ENCODE measurements at regions not wholly inside any gene's neighbourhood (a gene's known extent, or its start where the extent isn't known, plus 50 kb on each side); places are given as distances from the start of the nearest gene placed in this dataset.

GRCh38 chr6:95071464-95071863, 505.9 kb upstream of the MANEA start:
- no peak for DNase-seq (ENCODE audit: low spot score in 2 of 2)
- no peak for TF ChIP-seq CTCF (IDR thresholded peaks at IDR 0.05)
- no peak for TF ChIP-seq POLR2A (IDR thresholded peaks at IDR 0.05)
- 82 to 84% methylated on average over 3 of the region's 3 CpGs for WGBS, 2 donors
- no peak overlapping the region for H3K4me3 ChIP-seq (ENCODE audit: low read depth, poor library complexity, severe bottlenecking)
- intact Hi-C loops (cut with DNase I; ENCODE audit: low total_unique reads) = no loop called here

DNA sequence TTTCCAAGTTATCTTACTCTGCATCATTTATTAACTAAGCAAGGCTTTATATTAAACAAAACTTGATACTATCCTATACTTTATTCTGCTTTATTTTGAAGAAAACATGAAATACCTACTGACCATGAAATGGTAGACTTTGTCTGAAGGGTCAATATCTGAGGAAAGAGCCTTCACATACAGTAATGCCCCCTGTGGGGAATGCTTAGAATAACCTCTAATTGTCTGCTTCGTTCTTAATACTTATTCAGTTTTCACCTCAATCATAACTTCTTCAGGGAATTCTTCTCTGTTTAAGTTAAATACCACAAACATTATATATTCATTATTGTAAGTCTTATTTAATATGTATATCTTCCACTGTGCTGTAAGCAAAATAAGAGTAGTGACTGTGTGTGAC, 498.9 kb upstream of the MANEA start:
- no peak for TF ChIP-seq CTCF (IDR thresholded peaks at IDR 0.05)
- TF ChIP-seq POLR2A (IDR thresholded peaks at IDR 0.05) = no peak
- no peak overlapping the region for H3K4me3 ChIP-seq (ENCODE audit: low read depth, poor library complexity, severe bottlenecking)
- DNase-seq (ENCODE audit: low spot score in 2 of 2) = no peak
- 47 to 66% methylated on average over 1 of the region's 1 CpG for WGBS, 2 donors
- intact Hi-C loops (cut with DNase I; ENCODE audit: low total_unique reads) = no loop called here

DNA sequence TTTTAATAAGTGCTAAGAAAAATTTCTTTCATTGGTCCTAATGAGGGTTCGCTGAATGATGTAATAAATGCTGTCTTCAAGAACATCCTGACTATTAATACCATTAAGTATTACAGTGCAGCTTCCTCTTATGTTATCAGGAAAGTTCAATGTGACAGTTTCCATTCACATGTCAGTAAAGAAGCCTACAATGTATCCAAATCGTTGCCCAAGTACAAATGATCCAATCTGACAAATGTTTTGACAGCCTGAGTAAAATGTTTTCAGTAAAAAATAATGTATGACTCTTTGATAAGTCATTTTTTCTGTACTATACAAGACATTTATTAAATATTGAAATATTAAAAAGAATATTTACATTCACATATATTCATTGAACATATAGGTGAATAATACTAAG, 496.1 kb upstream of the MANEA start:
- no peak for DNase-seq (ENCODE audit: low spot score in 2 of 2)
- no peak for TF ChIP-seq POLR2A (IDR thresholded peaks at IDR 0.05)
- TF ChIP-seq CTCF (IDR thresholded peaks at IDR 0.05) = no peak
- intact Hi-C loops (cut with DNase I; ENCODE audit: low total_unique reads) = no loop called here
- 61 to 63% methylated on average over 2 of the region's 2 CpGs for WGBS, 2 donors
- H3K4me3 ChIP-seq (ENCODE audit: low read depth, poor library complexity, severe bottlenecking) = no peak overlapping the region

- DNase-seq (ENCODE audit: low spot score in 2 of 2) = no peak
- no peak for TF ChIP-seq CTCF (IDR thresholded peaks at IDR 0.05)
- no peak for TF ChIP-seq POLR2A (IDR thresholded peaks at IDR 0.05)
- H3K4me3 ChIP-seq (ENCODE audit: low read depth, poor library complexity, severe bottlenecking) = no peak overlapping the region
- intact Hi-C loops (cut with DNase I; ENCODE audit: low total_unique reads) = no loop called here
- 74 to 78% methylated on average over 2 of the region's 2 CpGs for WGBS, 2 donors
Observed at GRCh38 chr6:95081949-95082348, 495.4 kb upstream of the MANEA start.

DNA sequence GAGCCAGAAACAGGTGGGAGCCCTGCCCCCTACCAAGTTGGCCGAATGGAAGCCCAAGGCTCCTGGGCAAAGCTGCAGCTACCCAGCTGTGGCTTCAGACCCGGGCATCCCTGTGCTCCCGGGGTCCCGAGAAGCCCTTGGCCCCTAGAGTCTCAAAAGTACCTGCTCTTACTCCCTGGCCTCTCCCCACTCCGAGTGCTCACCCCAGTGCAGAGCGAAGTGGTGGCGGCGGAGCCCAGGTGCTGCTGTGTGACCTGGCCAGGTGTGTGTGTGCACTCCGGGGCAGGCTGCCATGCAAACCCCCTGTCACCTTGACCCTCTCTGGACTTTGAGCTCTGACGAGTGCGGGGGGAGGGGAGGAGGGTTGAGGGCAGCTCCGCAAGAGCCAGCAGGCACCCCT, 493.8 kb upstream of the MANEA start:
- no peak for TF ChIP-seq POLR2A (IDR thresholded peaks at IDR 0.05)
- no peak for TF ChIP-seq CTCF (IDR thresholded peaks at IDR 0.05)
- intact Hi-C loops (cut with DNase I; ENCODE audit: low total_unique reads) = no loop called here

GRCh38 chr6:95084867-95085266, 492.5 kb upstream of the MANEA start:
- TF ChIP-seq CTCF (IDR thresholded peaks at IDR 0.05) (no peak), POLR2A (IDR thresholded peaks at IDR 0.05) (no peak)
- 91 to 95% methylated on average over 17 to 18 of the region's 19 CpGs for WGBS, 2 donors
- H3K4me3 ChIP-seq (ENCODE audit: low read depth, poor library complexity, severe bottlenecking) = no peak overlapping the region
- intact Hi-C loops (cut with DNase I; ENCODE audit: low total_unique reads) = no loop called here
- no peak for DNase-seq (ENCODE audit: low spot score in 2 of 2)

More for the DNA sequence above, 493.8 kb upstream of the MANEA start:
- H3K4me3 ChIP-seq (ENCODE audit: low read depth, poor library complexity, severe bottlenecking) = no peak overlapping the region
- no peak for DNase-seq (ENCODE audit: low spot score in 2 of 2)
- 90 to 93% methylated on average over 10 to 12 of the region's 12 CpGs for WGBS, 2 donors

Data from lower leg skin (tissue), 4 donors.